C1 segment of cervical spinal cord (tissue), 14 donors: ENCODE measurements at regions not wholly inside any gene's neighbourhood (a gene's known extent, or its start where the extent isn't known, plus 50 kb on each side); places are given as distances from the start of the nearest gene placed in this dataset.

Experiments used
- DNase-seq, 14 donors: peaks; one replicate each; lab custom pipeline; 2025; lab: John Stamatoyannopoulos, UW

DNA sequence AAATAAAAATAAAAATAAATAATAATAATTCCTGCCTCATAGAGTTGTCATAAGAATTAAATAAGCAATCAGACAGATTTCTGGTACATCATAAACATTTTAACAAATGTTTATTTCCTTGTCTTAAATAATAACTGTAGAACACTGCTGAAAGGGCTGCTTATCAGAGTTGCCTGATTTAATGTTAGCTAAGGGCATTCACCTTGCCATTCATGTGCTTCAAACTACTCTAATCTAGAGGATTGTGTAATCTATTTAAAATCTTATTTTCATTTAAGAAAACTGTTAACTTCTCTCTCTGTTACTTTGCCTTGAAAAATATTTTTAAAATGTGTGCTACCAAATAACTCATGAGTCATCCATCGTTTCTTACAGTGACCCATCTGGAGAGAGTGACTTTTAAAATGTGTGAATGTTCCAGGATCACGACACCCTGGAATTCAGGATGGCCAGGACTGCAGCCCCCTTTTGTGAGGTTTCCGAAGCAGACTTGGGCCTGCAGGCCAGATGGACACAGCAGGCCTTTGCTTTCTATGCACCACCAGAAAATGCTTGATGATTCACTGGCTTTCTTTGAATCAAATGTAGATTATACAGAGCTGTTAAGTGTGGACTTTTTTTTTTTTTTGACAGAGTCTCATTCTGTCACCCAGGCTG is 109.1 kb upstream of the TNS3 start:
- no peak for DNase-seq

DNA sequence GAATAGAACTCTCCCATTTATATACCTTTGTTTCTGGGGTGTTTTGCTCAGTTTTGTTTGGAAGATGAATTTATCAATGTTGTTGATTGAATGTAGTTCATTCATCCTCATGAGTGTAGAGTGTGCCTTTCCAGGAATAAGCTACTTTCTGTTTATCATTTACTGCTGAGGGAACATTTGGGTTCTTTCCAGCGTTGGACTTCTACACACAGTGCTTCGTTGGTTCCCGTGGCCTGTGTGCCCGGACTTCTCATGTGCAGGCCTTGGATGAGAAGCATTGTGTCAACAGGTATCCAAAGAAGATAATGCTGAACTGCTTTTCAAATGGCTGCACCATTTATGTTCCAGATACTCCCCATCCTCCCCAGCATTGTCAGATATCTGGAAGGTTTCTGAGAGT is 107.6 kb upstream of the TNS3 start:
- DNase-seq = no peak

DNA sequence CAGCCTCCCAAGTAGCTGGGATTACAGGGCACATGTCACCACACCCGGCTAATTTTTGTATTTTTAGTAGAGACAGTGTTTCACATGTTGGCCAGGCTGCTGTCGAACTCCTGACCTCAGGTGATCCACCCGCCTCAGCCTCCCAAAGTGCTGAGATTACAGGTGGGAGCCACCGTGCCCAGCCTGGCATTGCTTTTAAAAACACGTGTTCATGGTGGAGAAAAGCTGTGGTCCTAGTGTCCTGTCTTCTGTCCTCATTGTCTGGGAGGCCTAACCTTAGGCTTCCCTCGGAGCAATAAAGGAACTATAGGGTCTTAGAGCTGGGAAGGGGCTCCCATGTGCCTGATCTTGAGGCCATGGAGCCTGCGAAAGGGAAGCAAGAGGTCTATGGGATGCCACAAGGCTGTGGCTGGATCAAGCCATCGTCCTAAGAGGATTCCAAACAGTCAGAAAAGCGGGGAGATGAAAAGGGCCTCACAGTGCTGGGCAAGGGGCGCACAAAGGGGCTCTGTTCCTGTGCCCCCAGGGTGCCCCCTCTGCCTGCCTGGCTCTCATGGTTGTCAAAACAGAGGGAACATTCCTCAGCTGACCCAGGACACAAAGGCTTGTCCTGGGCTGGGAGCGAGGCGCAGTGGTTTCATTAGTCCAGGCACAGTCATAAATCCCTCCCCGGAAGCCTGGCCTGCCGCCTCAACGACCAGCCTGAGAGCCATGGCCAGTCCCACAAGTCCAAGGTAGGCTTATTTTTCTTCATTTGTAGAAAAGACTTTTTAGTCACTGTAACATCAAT is 106.6 kb upstream of the TNS3 start:
- DNase-seq = peak in 9 of 14 donors; percentile 6 to 57 (median 44)

DNA sequence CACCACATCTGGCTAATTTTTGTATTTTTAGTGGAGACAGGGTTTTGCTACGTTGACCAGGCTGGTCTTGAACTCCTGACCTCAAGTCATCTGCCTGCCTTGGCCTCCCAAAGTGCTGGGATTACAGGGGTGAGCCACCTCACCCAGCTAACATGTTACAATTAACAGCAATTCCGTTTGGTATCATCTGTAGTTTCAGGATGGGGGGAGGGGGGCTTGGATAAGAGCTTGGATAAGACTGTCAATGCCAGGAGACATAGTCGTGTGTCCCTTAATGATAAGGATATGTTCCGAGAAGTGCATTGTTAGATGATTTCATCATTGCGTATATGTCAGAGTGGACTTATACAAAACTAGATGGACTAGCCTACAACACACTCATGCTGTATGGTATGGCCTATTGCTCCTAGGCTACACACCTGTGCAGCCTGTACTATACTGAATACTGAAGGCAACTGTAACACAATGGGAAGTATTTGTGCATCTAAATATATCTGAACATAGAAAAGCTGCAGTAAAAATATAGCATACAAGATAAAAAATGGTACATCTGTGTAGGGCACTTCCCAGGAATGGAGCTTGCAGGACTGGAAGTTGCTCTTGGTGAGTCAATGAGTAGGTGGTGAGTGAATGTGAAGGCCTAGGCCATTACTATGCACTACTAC is 103.9 kb upstream of the TNS3 start:
- DNase-seq = no peak

DNA sequence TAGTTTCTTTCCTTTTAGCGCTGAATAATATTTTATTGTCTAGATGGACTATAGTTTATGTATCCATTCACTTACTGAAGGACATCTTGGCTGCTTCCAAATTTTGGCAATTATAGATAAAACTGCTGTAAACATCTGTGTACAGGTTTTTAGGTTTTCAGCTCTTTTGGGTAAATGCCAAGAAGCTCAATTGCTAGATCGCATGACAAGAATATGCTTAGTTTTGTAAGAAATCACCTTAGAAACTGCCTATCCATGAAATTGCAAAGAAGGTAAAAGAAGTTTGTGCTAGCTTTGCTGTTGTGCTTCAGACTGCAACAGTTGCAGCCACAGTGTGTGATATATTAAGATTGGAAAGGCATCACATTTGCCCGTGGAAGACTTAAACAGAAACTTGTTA is 103.2 kb upstream of the TNS3 start:
- no peak for DNase-seq

DNA sequence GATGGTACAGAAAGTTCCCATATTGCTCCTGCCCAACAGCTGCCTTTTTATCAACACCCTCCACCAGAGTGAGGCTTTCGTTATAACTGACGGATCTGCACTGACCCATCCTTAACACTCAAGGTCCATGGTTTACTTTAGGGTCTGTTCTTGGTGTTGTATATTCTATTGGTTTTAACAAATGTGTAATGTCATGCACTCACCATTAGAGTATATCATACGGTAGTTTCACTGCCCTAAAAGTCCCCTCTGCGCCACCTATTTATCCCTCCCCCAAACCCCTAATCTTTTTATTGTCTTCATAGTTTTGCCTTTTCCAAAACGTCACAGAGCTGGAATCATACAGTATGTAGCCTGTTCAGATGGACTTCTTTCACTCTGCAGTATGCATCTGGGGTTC is 102.8 kb upstream of the TNS3 start:
- no peak for DNase-seq

DNA sequence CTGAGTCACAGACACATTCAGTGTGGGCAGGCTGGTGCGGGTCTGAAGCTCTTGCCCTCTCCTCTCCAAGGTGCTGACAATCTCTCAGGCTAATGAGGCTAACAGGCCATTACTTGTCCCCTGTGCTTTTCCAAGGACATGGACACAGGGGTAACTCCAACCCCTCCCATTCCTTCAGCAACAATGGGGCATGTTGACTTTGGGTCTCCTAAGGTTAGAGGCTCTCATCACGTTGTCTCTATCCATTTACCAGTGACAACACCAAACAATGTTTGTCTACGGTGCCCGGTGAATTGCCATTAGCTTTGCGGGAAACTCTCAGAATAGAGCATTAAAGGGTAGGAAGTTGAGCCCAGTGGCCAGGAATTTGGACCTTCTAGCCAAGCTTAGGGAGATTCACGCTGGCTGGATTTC is 101.6 kb upstream of the TNS3 start:
- no peak for DNase-seq

DNA sequence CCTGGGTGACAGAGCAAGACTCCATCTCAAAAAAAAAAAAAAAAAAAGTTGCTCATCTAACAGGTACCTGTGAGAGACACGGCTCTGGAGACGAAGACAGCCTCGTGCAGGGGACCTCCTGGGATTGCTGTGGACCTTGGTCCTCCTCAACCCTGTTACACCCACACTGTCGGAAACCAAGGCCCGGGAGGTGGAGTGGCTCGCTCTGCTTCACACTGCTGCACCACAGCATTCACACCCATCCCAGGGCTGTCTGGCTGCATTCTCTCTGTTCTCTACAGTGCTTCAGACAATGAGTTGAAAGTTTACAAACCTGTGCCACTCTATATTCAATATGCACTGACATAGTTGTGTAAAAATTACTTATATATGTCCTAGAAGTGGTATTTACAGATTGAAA is 101.0 kb upstream of the TNS3 start:
- no peak for DNase-seq

DNA sequence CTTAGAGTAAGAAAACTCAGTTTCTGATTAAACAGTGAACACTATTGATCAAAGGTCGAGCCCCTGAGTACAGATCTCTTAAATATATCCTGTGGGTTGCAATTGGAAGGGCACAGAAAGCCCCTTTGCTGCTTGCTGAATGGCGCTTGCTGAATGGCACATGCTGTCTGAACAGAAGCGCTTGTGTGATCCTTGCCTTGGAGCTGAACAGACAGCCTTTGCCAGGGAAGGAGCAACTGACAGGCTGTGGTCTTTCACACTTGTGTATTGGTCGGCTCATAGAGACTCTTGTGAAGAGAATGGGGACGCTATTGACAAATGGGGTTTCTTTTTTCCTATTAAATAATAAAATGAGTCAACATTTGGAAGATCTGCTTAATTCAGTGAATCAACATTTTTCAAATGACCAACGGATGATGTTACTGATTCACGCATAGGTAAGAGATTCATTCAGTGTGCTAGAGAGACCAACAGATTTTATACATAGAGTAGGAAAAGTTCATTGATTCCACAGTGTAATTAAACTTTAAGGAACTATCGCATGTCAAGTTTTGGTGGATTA is 99.4 kb upstream of the TNS3 start:
- peak in 3 of 14 donors; percentile 7 to 30 (median 7) for DNase-seq

DNA sequence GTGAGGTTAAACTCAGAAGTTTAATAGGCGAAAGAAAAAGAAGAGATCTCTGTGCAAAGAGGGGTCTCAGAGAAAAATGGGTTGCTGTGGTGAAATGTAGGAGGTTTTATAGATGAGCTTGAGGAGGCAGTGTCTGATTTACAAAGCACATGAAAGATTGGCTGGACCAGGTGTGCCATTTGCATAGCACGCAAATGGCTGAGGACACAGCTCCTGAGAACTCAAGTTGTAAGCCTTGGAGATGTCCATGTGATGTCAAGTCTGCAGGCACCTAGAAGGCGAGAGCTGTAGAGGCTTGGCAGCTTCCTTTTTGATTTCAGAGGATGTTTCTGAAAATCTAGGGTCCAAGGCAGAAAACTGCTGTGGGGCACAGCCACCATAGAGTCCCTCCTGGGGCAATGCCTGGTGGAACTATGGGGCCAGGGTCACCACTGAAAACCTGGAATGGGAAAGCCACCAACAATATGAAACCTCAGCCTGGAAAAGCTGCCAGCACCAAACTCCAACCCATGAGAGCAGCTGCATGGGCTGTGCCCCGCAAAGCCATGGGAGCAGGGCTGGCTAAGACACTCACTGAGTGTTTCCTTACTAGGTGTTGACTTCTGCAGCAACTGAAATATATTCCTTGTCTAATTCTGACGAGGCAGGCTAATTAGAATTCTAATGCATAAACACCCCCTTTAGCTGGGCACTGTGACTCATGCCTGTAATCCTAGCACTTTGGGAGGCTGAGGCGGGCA is 96.9 kb upstream of the TNS3 start:
- DNase-seq = no peak

DNA sequence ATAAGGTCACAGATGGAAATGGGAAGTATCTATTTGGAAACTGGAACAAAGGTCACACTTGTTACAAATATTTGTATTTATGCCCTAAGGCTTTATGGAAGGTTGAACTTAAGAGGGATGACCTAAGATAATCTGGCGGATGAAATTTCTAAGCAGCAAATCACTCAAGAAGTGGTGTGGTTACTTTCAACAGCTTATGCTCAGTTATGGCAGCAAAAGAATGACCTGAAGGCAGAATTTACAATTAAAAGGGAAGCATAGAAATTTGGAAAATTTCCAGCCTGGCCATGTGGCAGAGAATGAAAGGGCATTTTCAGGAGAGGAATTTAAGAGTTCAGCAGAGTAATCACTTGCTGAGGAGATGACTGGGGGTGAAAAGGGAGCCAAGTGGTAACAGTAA is 95.8 kb upstream of the TNS3 start:
- DNase-seq = no peak

DNA sequence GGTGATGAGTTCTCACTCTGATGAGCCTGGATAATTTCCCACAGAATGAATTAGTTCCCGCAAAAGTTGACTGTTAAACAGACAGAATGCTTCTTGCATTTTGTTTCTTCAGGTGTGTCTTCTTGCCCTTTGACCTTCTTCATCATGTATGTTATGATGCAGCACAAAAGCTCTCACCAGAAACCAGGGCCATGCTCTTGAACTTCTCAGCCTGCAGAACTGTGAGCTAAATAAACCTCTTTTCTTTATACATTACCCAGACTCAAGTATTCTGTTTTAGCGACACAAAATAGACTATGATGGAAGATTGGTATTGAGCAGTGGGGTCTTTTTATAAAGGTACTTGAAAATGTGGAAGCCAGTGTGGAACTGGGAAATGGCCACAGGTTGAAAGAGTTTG is 95.2 kb upstream of the TNS3 start:
- DNase-seq = no peak

DNA sequence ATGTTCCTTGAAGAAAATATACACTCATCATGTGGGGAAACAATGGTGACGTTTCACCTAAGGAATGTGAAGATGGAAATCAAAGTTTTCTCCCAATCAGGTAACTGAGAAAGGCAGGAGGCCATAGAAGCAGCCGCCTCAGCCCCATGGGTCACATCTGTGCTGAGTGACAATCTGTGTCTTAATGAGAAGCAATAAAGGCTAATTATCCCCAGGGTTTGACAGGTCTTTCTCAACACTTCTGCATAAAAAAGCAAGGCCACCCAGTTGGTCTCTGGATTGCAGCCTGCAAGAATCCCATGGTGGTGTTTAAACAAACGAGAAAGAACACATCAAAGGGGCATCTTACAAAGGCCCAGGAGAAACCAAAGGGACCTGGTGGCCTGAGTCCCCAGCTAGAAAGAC is 91.1 kb upstream of the TNS3 start:
- no peak for DNase-seq

DNA sequence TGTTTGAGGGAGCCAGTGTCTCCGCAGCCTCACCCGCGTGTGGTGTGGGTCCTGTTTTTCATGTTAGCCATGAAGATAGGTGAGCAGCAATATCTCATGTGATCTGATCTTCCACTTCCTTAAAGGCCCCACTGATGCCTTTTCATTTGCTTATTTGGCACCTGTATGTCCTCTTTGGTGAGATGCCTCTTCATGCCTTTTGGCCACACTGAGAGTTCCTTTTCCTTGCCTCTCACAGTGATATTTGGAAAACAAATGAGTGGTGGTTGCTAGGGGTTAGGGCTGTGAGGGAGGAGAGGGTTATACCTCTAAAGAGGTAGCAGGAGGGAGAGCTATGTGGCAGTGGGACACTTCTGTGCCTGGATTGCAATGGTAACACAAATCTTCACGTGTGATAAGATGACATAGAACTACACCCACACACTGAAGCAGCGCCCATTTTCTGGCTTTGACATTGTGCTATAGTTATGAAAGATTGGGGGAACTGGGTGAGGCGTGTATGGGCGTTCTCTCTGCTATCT is 90.4 kb upstream of the TNS3 start:
- DNase-seq = no peak

DNA sequence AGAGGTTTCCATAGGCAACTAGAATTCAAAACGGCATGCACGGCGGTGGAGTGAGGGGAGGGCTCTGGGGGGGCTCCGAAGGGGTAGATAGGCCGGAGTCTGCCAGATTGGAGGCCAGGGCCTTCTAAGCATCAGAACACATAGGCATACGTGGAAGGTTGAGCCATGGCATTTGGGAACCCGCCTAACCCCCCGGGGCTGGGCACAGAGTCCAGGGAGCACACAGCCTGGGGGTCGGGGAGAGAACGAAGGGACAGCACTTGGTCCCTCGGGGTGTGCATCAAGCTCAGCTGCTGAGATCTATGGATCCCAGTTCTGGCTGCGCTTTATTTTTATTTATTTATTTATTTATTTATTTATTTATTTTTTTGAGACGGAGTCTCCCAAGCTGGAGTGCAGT is 89.4 kb upstream of the TNS3 start:
- no peak for DNase-seq

DNA sequence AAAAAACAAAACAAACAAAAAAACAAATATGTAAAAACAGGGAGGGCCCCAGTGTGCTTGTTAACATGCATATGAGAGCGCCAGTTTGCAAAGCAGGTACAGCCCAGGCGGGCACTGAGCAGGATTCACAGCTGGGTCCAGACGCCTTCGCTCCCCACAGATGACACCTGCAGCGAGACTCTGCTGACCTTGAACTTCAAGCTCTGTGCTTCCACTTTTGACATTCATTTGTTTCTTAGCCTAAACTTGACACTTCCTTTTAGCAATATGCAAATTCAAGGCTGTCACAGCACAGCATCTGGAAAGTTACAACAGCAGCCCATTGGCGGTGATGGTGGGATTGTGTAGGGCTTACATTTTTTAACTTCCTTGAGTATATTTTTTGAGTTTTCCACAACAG is 88.8 kb upstream of the TNS3 start:
- DNase-seq = no peak

DNA sequence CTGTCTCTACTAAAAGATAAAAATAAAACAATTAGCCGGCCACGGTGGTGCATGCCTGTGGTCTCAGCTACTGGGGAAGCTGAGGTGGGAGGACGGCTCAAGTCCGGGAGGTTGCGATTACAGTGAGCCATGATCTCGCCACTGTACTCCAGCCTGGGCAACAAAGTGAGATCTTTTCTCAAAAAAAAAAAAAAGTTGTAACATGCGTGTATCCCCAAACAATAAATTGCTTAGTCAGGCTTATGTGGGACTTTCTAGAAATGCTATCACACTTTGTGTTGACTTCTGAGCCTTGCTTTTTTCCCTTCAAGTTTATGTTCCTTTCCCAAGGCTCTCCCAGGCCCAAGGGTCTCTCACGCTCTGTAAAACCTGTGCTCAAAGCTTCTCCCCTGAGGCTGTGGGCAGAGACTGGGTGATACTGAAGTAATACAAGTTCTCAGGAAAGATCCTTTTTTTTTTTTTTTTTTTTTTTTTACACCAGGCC is 88.0 kb upstream of the TNS3 start:
- no peak for DNase-seq

DNA sequence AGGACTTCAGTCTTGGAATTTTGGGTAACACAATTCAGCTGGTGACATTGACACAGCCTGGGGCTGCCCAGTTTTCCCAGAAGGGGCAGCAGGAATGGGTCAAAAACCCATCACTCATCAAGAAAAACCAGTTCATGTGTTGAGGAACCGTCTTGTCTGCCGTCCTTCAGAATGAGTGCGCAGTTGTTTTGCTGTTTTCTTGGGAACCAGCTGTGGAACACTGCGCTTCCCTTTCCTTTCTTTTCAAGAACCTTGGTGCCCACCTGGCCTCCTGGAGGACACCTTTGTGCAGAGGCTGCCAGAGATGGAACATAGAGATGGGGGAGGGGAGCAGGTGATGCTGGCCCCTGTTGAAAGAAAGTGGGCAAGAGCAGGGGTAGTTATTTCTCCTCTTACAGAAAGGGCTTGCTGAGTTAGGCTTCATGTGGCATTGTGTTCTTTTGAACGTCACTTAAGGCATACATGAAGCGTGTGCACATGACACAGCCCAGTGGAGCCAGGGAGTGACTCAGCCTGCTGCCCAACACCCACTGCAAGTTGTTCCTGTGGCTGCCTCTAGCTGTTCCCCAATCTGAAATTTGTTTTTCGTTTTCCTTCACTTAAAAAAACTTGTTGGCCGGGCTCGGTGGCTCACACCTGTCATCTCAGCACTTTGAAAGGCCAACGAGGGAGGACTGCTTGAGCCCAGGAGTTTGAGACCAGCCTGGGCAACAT is 87.4 kb upstream of the TNS3 start:
- peak in 8 of 14 donors; percentile 5 to 59 (median 14) for DNase-seq

DNA sequence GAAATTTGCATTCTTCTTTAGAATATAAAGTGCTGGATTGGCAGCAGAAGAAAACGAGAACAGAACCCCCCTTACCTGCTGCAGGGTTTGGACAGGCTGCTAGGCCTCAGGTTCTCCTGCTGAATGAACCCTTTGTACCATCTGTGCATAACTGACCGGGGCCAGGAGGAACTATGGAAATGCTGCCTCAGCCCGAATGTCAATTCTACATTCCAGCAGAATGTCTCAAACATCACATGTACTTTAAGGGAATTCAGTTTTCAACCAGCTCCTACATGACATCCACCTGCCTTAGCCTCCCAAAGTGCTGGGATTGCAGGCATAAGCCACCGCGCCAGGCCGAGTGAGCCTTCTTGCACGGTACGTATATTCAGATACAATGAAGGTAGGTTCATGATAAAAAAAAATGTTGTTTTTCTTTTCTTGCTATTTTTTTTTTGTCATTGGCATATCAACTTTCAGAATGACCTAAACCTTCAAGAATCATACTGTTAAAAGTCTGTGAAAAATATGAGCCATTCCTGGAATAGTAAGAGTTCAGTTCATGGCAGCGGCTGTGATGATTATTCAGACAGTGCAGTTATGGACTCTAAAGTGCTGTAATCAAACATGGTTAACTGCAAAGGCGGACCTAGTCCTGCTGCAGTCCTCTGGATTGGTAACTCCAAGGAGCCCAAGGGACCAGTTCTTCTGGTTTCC is 84.4 kb upstream of the TNS3 start:
- DNase-seq = peak in 1 of 14 donors; percentile 25

DNA sequence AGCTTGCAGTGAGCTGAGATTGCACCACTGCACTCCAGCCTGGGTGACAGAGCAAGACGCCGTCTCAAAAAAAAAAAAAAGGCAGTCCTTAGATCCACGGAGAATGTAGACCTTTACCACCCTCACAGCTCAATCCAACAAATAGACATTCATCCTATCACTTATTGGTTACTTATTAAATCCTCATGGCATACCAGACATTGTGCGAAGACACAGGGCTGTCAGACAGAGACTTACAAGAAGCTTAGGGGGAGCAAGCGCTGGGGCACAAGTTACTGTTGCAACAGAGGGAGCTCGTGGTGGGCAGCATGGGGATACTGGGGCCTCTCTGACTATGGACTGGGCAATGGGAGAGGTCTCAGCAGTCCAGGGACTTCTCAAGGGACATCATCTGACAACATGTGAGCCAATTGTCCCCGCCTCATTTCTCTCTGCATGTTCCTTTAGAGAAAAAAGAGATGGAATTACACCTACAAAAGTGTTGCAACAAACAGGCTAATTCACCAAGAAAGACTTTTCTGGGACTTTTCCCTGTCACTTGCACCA is 82.8 kb upstream of the TNS3 start:
- no peak for DNase-seq
